ENCODE measurements at regions not wholly inside any gene's neighbourhood (a gene's known extent, or its start where the extent isn't known, plus 50 kb on each side); places are given as distances from the start of the nearest gene placed in this dataset.

- TF ChIP-seq RCOR1 (IDR thresholded peaks at IDR 0.05; ENCODE audit: insufficient replicate concordance, low read length): no peak
- TF ChIP-seq, protein P1, sequence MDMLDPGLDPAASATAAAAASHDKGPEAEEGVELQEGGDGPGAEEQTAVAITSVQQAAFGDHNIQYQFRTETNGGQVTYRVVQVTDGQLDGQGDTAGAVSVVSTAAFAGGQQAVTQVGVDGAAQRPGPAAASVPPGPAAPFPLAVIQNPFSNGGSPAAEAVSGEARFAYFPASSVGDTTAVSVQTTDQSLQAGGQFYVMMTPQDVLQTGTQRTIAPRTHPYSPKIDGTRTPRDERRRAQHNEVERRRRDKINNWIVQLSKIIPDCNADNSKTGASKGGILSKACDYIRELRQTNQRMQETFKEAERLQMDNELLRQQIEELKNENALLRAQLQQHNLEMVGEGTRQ (IDR thresholded peaks at IDR 0.05; ENCODE audit: low read depth, low read length): no peak
- TF ChIP-seq CTCF (conservative IDR thresholded peaks at IDR 0.05; ENCODE audit: low read depth, low read length): no peak
- TF ChIP-seq MAZ (IDR thresholded peaks at IDR 0.05; ENCODE audit: borderline replicate concordance, low read depth, low read length): no peak
- TF ChIP-seq RAD21 (IDR thresholded peaks at IDR 0.05; ENCODE audit: low read length): no peak
- TF ChIP-seq POLR2A (IDR thresholded peaks at IDR 0.05; ENCODE audit: low read depth, low read length): no peak
- no peak for TF ChIP-seq MXI1 (IDR thresholded peaks at IDR 0.05; ENCODE audit: borderline replicate concordance, low read depth, low read length)
Observed at GRCh38 chr11:120044011-120044675, 93.8 kb downstream of the TRIM29 start.

Measured in IMR-90 (cell line).